HepG2 (cell line): ENCODE measurements at regions not wholly inside any gene's neighbourhood (a gene's known extent, or its start where the extent isn't known, plus 50 kb on each side); places are given as distances from the start of the nearest gene placed in this dataset.

Experiments
- ATAC-seq: fragments of 200-7000 bp; cut with Tn5 transposase; 3 replicates; pipeline ENCODE4 v1.9.1; 2020; ENCODE audit warnings: mild to moderate bottlenecking, moderate library complexity
- BruUV-seq: library from RNA; stranded (reverse); fragments of 400-500 nt; replicated peaks from 2 replicates; lab custom pipeline; 2021; lab: Mats Ljungman, UMichigan
- CTCF ChIA-PET: fragments of 300-600 bp; formaldehyde crosslinking; extraction: SDS; loops from one replicate; lab custom pipeline; 2021; ENCODE audit warnings: low total read pairs, inconsistent platforms, low intra/inter-chr PET ratio; lab: Yijun Ruan, JAX
- POLR2A ChIA-PET: fragments of 350-600 bp; sonication (Branson Sonifier 250); formaldehyde crosslinking; loops from one replicate; lab custom pipeline; 2020; ENCODE audit warnings: antibody characterized with exemption, inconsistent platforms; lab: Yijun Ruan, JAX
- DNase-seq: peaks from one replicate; pipeline ENCODE4 v3.0.0-alpha.2; 2015; ENCODE audit warnings: low spot score
- FAIRE-seq: peaks from 3 replicates; lab custom pipeline; 2011; peaks lifted over from hg19 to GRCh38; lab: Jason Lieb, UNC
- H2AFZ ChIP-seq: one replicate; pipeline ENCODE4 v1.6.1; 2011; ENCODE audit warnings: low read length, inconsistent platforms
- H3K27ac ChIP-seq: fragments of 300-600 bp; 3 replicates; pipeline ENCODE4 v1.8.0; 2011; ENCODE audit warnings: mixed run types, mild to moderate bottlenecking, mixed read lengths, low read length, inconsistent platforms; ENCODE audit not compliant: insufficient read depth; ENCODE audit errors: extremely low read length
- H3K27me3 ChIP-seq, 2 experiments: fragments of 200-600 bp in 1 of 2; 2 replicates in 1 of 2; 3 replicates in 1 of 2; pipeline versions ENCODE4 v1.6.0 to v1.8.0; 2011; ENCODE audit warnings: low read length in 2 of 2, mild to moderate bottlenecking in 2 of 2, moderate library complexity in 2 of 2, inconsistent platforms in 1 of 2; ENCODE audit not compliant: insufficient read depth in 2 of 2, control insufficient read depth in 1 of 2
- H3K36me3 ChIP-seq, 2 experiments: fragments of 200-600 bp in 1 of 2; replicated peaks in 1 of 2; 2 replicates in 1 of 2; 3 replicates in 1 of 2; pipeline versions ENCODE4 v1.5.1 to v1.8.0; 2011; ENCODE audit warnings: low read length in 2 of 2, inconsistent platforms in 1 of 2; ENCODE audit not compliant: insufficient read depth in 2 of 2, control insufficient read depth in 1 of 2
- H3K4me1 ChIP-seq: 2 replicates; pipeline ENCODE4 v1.5.1; 2012; ENCODE audit warnings: low read length, inconsistent platforms; ENCODE audit not compliant: insufficient read depth
- H3K4me2 ChIP-seq: 2 replicates; pipeline ENCODE4 v1.6.0; 2011; ENCODE audit warnings: low read depth, low read length, inconsistent platforms
- H3K4me3 ChIP-seq, 3 experiments: fragments of 200-600 bp in 1 of 3; sonication (generic), shearing (Covaris generic) in 1 of 3; replicated peaks in 1 of 3; 2 replicates each; pipeline ENCODE4 v1.5.1; 2011 to 2016; ENCODE audit warnings: low read length in 3 of 3, inconsistent platforms in 2 of 3, low read depth in 2 of 3, mild to moderate bottlenecking in 2 of 3, control low read depth in 1 of 3, mixed read lengths in 1 of 3; ENCODE audit not compliant: insufficient read depth in 1 of 3
- H3K79me2 ChIP-seq: one replicate; pipeline ENCODE4 v1.6.1; 2011; ENCODE audit warnings: low read length, inconsistent platforms; ENCODE audit not compliant: insufficient read depth
- H3K9ac ChIP-seq: 2 replicates; pipeline ENCODE4 v1.6.0; 2011; ENCODE audit warnings: mild to moderate bottlenecking, low read depth, low read length, inconsistent platforms; ENCODE audit not compliant: insufficient read depth
- H3K9me3 ChIP-seq: 2 replicates; pipeline ENCODE4 v1.5.1; 2012; ENCODE audit warnings: mild to moderate bottlenecking, low read length
- H4K20me1 ChIP-seq: 2 replicates; pipeline ENCODE4 v1.6.0; 2011; ENCODE audit warnings: inconsistent platforms, mild to moderate bottlenecking, low read length, moderate library complexity; ENCODE audit not compliant: insufficient read depth
- ETV5 ChIP-seq: IDR thresholded peaks from 2 replicates; pipeline ENCODE4 v1.6.1; 2018; ENCODE audit warnings: missing biosample characterization, missing genetic modification reagents, inconsistent platforms, borderline replicate concordance
- MEF2D ChIP-seq: sonication (generic); formaldehyde crosslinking; IDR thresholded peaks from 2 replicates; pipeline ENCODE4 v1.5.1; 2020; ENCODE audit warnings: mild to moderate bottlenecking, missing genetic modification reagents
- NFIC ChIP-seq: IDR thresholded peaks from 2 replicates; pipeline ENCODE4 v1.6.1; 2012; ENCODE audit warnings: mild to moderate bottlenecking, low read length, inconsistent platforms
- RORA ChIP-seq: sonication (generic); formaldehyde crosslinking; IDR thresholded peaks from 2 replicates; pipeline ENCODE4 v1.5.0; 2020; ENCODE audit warnings: mild to moderate bottlenecking, missing genetic modification reagents, moderate library complexity
- TCF7 ChIP-seq: sonication (generic); IDR thresholded peaks from 2 replicates; pipeline ENCODE4 v1.6.1; 2016; ENCODE audit warnings: antibody characterized with exemption, low read depth
- ZFP90 ChIP-seq: sonication (generic); formaldehyde crosslinking; IDR thresholded peaks from 2 replicates; pipeline ENCODE4 v1.8.0; 2022; ENCODE audit warnings: missing genetic modification reagents, mild to moderate bottlenecking, inconsistent platforms, borderline replicate concordance
- ZNF124 ChIP-seq: sonication (generic); formaldehyde crosslinking; IDR thresholded peaks from 2 replicates; pipeline ENCODE4 v1.4.0; 2020; ENCODE audit warnings: missing genetic modification reagents
- ZNF709 ChIP-seq: sonication (generic); formaldehyde crosslinking; IDR thresholded peaks from 2 replicates; pipeline ENCODE4 v1.5.0; 2020; ENCODE audit warnings: mild to moderate bottlenecking, missing genetic modification reagents
- ZNF788 ChIP-seq: sonication (generic); formaldehyde crosslinking; IDR thresholded peaks from 2 replicates; pipeline ENCODE4 v1.5.0; 2020; ENCODE audit warnings: mild to moderate bottlenecking, missing genetic modification reagents, borderline replicate concordance
- WGBS: methylation state at CpG from one replicate; pipeline ENCODE4 v1.1.6; 2017; ENCODE audit warnings: low lambda C conversion rate; 5-methylcytosine and 5-hydroxymethylcytosine counted together
- in situ Hi-C: cut with HindIII; loops from 2 replicates; pipeline ENCODE4 v1.10.0; 2017; ENCODE audit warnings: low pct_unique_long_range_greater_than_20kb; ENCODE audit not compliant: extremely low pct_ligation_motif_present
- intact Hi-C: fragments of 100-400 bp; cut with micrococcal nuclease; formaldehyde crosslinking; loops from one replicate; pipeline ENCODE4 v1.10.0; 2022; ENCODE audit not compliant: unreplicated experiment
- TF ChIP-seq, protein P1 (sequence below): sonication (generic); formaldehyde crosslinking; IDR thresholded peaks from 2 replicates; pipeline ENCODE4 v1.4.0; 2020; ENCODE audit warnings: missing genetic modification reagents, borderline replicate concordance
- TF ChIP-seq, protein P2 (sequence below): sonication (generic); formaldehyde crosslinking; IDR thresholded peaks from 2 replicates; pipeline ENCODE4 v1.5.1; 2020; ENCODE audit warnings: mild to moderate bottlenecking, moderate library complexity, missing genetic modification reagents
- TF ChIP-seq, protein P3 (sequence below): IDR thresholded peaks from 2 replicates; pipeline ENCODE4 v1.6.1; 2016; ENCODE audit warnings: mild to moderate bottlenecking
- TF ChIP-seq, protein P4 (sequence below): sonication (generic); formaldehyde crosslinking; IDR thresholded peaks from 2 replicates; pipeline ENCODE4 v1.4.0; 2020; ENCODE audit warnings: missing genetic modification reagents, borderline replicate concordance

DNA sequence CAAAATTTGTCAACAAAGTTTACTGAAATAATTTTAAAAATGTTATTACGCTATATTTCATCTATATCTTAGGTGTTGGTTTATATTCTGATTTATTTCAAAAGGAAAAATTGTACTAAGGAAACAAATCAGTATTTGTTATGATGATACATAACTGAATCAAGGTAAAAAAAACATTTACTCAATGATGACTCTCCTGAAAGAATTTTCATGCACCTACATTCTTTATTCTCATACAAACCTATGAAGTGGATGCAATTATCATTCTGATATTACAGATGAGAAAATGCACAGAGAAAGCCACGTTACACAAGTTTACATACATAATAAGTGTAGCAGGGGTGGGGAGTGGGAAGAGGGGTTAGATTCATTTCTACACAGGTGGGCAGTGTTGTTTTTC, 422.4 kb downstream of the DSEL start (continued):
- TF ChIP-seq, protein P1, sequence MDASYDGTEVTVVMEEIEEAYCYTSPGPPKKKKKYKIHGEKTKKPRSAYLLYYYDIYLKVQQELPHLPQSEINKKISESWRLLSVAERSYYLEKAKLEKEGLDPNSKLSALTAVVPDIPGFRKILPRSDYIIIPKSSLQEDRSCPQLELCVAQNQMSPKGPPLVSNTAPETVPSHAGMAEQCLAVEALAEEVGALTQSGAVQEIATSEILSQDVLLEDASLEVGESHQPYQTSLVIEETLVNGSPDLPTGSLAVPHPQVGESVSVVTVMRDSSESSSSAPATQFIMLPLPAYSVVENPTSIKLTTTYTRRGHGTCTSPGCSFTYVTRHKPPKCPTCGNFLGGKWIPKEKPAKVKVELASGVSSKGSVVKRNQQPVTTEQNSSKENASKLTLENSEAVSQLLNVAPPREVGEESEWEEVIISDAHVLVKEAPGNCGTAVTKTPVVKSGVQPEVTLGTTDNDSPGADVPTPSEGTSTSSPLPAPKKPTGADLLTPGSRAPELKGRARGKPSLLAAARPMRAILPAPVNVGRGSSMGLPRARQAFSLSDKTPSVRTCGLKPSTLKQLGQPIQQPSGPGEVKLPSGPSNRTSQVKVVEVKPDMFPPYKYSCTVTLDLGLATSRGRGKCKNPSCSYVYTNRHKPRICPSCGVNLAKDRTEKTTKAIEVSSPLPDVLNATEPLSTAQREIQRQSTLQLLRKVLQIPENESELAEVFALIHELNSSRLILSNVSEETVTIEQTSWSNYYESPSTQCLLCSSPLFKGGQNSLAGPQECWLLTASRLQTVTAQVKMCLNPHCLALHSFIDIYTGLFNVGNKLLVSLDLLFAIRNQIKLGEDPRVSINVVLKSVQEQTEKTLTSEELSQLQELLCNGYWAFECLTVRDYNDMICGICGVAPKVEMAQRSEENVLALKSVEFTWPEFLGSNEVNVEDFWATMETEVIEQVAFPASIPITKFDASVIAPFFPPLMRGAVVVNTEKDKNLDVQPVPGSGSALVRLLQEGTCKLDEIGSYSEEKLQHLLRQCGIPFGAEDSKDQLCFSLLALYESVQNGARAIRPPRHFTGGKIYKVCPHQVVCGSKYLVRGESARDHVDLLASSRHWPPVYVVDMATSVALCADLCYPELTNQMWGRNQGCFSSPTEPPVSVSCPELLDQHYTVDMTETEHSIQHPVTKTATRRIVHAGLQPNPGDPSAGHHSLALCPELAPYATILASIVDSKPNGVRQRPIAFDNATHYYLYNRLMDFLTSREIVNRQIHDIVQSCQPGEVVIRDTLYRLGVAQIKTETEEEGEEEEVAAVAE (CRISPR knock-in tag), result no peak
- TF ChIP-seq ZFP90 (CRISPR knock-in tag) (no peak), ETV5 (CRISPR knock-in tag) (no peak)

DNA sequence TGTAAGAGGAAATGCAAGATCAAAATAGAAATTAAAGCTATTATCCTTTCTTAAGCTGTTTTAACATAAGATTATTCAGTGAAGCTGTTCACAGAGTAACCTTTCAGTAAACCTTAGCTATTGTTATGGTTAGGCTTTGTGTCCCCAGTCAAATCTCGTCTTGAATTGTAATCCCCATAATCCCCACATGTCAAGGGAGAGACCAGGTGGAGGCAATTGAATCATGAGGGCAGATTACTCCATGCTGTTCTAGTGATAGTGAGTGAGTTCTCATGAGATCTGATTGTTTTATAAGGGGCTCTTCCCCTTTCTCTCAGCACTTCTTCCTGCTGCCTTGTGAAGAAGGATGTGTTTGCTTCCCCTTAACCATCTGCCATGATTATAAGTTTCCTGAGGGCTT, 424.4 kb downstream of the DSEL start:
- no peaks in the 10 kb centered on the region for H3K36me3 ChIP-seq
- ChIA-PET CTCF (no interaction called here), POLR2A (no interaction called here)
- WGBS, result 0% methylated on average over 1 of the region's 1 CpG
- H2AFZ ChIP-seq, result no peak overlapping the region
- FAIRE-seq, result no peak
- DNase-seq, result no peak
- H3K9me3 ChIP-seq, result no peaks in the 10 kb centered on the region
- H3K4me3 ChIP-seq, result no peak overlapping the region
- H3K79me2 ChIP-seq, result no peaks in the 10 kb centered on the region
- H3K4me1 ChIP-seq, result no peaks in the 10 kb centered on the region
- no peak overlapping the region for H3K4me2 ChIP-seq
- H4K20me1 ChIP-seq, result no peaks in the 10 kb centered on the region
- H3K9ac ChIP-seq, result no peak overlapping the region
- no peaks in the 10 kb centered on the region for H3K27me3 ChIP-seq
- no peak for ATAC-seq
- BruUV-seq, result no TSS peak
- intact Hi-C loops (no loop called here), in situ Hi-C loops (no loop called here)
- H3K27ac ChIP-seq, result no peak overlapping the region
- TF ChIP-seq TCF7 (no peak), RORA (CRISPR knock-in tag) (no peak), ZNF709 (no peak), NFIC (no peak), ZNF788 (CRISPR knock-in tag) (no peak), MEF2D (CRISPR knock-in tag) (no peak), ZNF124 (CRISPR knock-in tag) (no peak)
- TF ChIP-seq, protein P2, sequence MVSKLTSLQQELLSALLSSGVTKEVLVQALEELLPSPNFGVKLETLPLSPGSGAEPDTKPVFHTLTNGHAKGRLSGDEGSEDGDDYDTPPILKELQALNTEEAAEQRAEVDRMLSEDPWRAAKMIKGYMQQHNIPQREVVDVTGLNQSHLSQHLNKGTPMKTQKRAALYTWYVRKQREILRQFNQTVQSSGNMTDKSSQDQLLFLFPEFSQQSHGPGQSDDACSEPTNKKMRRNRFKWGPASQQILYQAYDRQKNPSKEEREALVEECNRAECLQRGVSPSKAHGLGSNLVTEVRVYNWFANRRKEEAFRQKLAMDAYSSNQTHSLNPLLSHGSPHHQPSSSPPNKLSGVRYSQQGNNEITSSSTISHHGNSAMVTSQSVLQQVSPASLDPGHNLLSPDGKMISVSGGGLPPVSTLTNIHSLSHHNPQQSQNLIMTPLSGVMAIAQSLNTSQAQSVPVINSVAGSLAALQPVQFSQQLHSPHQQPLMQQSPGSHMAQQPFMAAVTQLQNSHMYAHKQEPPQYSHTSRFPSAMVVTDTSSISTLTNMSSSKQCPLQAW (CRISPR knock-in tag), result no peak
- TF ChIP-seq, protein P3, sequence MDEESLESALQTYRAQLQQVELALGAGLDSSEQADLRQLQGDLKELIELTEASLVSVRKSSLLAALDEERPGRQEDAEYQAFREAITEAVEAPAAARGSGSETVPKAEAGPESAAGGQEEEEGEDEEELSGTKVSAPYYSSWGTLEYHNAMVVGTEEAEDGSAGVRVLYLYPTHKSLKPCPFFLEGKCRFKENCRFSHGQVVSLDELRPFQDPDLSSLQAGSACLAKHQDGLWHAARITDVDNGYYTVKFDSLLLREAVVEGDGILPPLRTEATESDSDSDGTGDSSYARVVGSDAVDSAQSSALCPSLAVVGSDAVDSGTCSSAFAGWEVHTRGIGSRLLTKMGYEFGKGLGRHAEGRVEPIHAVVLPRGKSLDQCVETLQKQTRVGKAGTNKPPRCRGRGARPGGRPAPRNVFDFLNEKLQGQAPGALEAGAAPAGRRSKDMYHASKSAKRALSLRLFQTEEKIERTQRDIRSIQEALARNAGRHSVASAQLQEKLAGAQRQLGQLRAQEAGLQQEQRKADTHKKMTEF, result no peak
- TF ChIP-seq, protein P4, sequence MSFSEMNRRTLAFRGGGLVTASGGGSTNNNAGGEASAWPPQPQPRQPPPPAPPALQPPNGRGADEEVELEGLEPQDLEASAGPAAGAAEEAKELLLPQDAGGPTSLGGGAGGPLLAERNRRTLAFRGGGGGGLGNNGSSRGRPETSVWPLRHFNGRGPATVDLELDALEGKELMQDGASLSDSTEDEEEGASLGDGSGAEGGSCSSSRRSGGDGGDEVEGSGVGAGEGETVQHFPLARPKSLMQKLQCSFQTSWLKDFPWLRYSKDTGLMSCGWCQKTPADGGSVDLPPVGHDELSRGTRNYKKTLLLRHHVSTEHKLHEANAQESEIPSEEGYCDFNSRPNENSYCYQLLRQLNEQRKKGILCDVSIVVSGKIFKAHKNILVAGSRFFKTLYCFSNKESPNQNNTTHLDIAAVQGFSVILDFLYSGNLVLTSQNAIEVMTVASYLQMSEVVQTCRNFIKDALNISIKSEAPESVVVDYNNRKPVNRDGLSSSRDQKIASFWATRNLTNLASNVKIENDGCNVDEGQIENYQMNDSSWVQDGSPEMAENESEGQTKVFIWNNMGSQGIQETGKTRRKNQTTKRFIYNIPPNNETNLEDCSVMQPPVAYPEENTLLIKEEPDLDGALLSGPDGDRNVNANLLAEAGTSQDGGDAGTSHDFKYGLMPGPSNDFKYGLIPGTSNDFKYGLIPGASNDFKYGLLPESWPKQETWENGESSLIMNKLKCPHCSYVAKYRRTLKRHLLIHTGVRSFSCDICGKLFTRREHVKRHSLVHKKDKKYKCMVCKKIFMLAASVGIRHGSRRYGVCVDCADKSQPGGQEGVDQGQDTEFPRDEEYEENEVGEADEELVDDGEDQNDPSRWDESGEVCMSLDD, result no peak
